GM18909 (cell line): ENCODE measurements at regions not wholly inside any gene's neighbourhood (a gene's known extent, or its start where the extent isn't known, plus 50 kb on each side); places are given as distances from the start of the nearest gene placed in this dataset.
"Not testable (repeated sequence)": the region's sequence is repeated elsewhere in the genome, so short reads cannot be mapped to it uniquely, and the experiment has no call there.

Experiments used
- ATAC-seq: cut with Tn5 transposase; IDR thresholded peaks from one replicate; pipeline ENCODE4 v1.9.1; 2021; ENCODE audit warnings: mild to moderate bottlenecking; ENCODE audit not compliant: unreplicated experiment, poor library complexity

- no peak for ATAC-seq
Measured at GRCh38 chr10:16231176-16231575, 205.6 kb upstream of the PTER start.

GRCh38 chr10:16231734-16232435, 204.9 kb upstream of the PTER start:
- ATAC-seq = no peak

GRCh38 chr10:16232441-16232840, 204.4 kb upstream of the PTER start:
- ATAC-seq = no peak

- ATAC-seq = no peak
Measured at GRCh38 chr10:16234916-16235315, 201.9 kb upstream of the PTER start.

GRCh38 chr10:16242446-16242845, 194.4 kb upstream of the PTER start:
- no peak for ATAC-seq

GRCh38 chr10:16242859-16243613, 193.8 kb upstream of the PTER start:
- no peak for ATAC-seq

- not testable (repeated sequence) for ATAC-seq
Measured at GRCh38 chr10:16250136-16250535, 186.7 kb upstream of the PTER start.

- no peak for ATAC-seq
Measured at GRCh38 chr10:16256336-16256735, 180.5 kb upstream of the PTER start.

- ATAC-seq = no peak
Measured at GRCh38 chr10:16258291-16259040, 178.3 kb upstream of the PTER start.

- ATAC-seq = no peak
Measured at GRCh38 chr10:16259726-16260125, 177.1 kb upstream of the PTER start.

- no peak for ATAC-seq
Measured at GRCh38 chr10:16260388-16260787, 176.4 kb upstream of the PTER start.

- ATAC-seq = no peak
Measured at GRCh38 chr10:16271571-16271970, 165.2 kb upstream of the PTER start.

GRCh38 chr10:16274911-16275310, 161.9 kb upstream of the PTER start:
- ATAC-seq = no peak

- no peak for ATAC-seq
Measured at GRCh38 chr10:16280595-16280994, 156.2 kb upstream of the PTER start.

GRCh38 chr10:16292366-16292765, 144.4 kb upstream of the PTER start:
- no peak for ATAC-seq

GRCh38 chr10:16297069-16297468, 139.7 kb upstream of the PTER start:
- ATAC-seq = no peak

GRCh38 chr10:16297642-16298041, 139.2 kb upstream of the PTER start:
- ATAC-seq = no peak

GRCh38 chr10:16304311-16304710, 132.5 kb upstream of the PTER start:
- ATAC-seq = no peak

- ATAC-seq = no peak
Measured at GRCh38 chr10:16310440-16310839, 126.4 kb upstream of the PTER start.

- ATAC-seq = no peak
Measured at GRCh38 chr10:16314259-16314658, 122.6 kb upstream of the PTER start.

- no peak for ATAC-seq
Measured at GRCh38 chr10:16316733-16317390, 119.9 kb upstream of the PTER start.
